ENCODE measurements at regions not wholly inside any gene's neighbourhood (a gene's known extent, or its start where the extent isn't known, plus 50 kb on each side); places are given as distances from the start of the nearest gene placed in this dataset.

DNA sequence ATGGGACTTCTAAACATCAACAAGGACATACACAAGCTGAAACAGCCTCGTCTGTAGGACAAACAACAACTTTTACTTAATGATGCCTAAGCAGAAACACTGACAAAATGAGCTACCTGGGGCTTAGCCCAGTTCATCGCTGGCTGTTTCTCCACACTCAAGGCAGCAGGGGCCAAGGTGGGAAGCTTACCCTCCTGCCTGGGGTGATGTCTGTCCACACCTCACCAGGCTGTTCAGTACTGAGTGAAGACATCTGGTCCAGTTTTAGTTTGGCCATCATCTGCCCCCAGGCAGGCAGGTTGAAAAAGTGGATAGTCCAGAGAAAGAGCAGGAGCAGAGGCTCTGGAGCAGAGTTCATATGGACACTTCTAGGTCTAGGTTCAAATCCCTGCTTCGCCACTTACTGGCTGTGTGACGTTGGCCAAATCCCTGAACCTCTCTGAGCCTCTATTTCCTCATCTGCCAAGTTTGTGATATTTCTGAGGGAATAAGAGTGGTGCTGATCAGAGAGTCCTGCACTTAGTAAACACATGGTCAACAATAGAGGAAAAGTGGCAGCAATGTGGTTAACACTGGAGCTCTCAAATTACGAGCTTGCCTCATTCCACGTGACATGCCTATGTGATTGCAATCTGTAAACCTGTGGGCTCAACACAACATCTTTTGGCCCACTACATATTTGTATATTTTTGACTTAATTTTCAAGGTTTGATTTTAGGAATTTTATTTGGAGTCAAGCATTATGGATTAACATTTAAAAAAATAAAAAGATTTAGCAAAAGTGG, 720.1 kb upstream of the TMEM132C start:
- H3K4me3 ChIP-seq (ENCODE audit: low read depth, low read length), result no peak overlapping the region
- H3K4me1 ChIP-seq (ENCODE audit: control insufficient read depth, insufficient read depth, low read length, poor library complexity, severe bottlenecking), result no peaks in the 10 kb centered on the region
- no peaks in the 10 kb centered on the region for H3K36me3 Mint-ChIP-seq
- H3K9me3 Mint-ChIP-seq, result peaks cover 0 to 8% (median 6%) of the 10 kb centered on the region in 7 donors
- no peak overlapping the region for H3K27ac Mint-ChIP-seq
- no peaks in the 10 kb centered on the region for H3K27me3 ChIP-seq (ENCODE audit: control insufficient read depth, insufficient read depth, low read length)
- H3K27ac ChIP-seq (ENCODE audit: insufficient read depth, low read length, poor library complexity, severe bottlenecking), result no peak overlapping the region
- no peak overlapping the region for H3K4me3 Mint-ChIP-seq
- no peak for DNase-seq
- ATAC-seq (ENCODE audit: low read depth in 2 of 2), result no peak
- H3K27me3 Mint-ChIP-seq, result no peaks in the 10 kb centered on the region
- H3K4me1 Mint-ChIP-seq, result no peaks in the 10 kb centered on the region
- no peaks in the 10 kb centered on the region for H3K36me3 ChIP-seq (ENCODE audit: control insufficient read depth, insufficient read depth, low read length)
- H3K9me3 ChIP-seq (ENCODE audit: control insufficient read depth in 2 of 2, low read length in 2 of 2), result no peaks in the 10 kb centered on the region

DNA sequence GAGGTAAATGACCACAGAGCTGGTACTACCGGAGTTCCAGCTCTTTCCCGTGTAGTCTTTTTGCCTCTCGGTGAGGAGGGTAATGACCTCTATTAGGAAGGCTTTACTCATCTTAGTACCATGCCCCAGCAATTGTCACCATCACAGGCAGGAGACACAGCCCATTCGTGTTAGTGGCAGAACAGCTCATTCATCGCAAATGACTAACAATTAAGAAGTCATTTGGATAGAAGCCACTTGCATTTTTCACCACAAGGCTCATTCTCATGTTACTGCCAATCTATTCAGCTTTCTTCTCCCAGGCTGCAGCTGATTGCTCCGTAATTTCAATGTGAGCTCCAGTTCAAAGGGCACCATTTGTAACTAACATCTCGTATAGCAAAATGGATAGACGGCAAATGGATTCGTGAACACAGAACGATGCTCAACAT, 718.8 kb upstream of the TMEM132C start:
- Mint-ChIP-seq H3K27ac (no peak overlapping the region), H3K36me3 (no peaks in the 10 kb centered on the region), H3K27me3 (no peaks in the 10 kb centered on the region), H3K4me3 (no peak overlapping the region), H3K9me3 (peaks cover 0 to 14% (median 8%) of the 10 kb centered on the region in 7 donors), H3K4me1 (no peaks in the 10 kb centered on the region)
- no peaks in the 10 kb centered on the region for H3K9me3 ChIP-seq (ENCODE audit: control insufficient read depth in 2 of 2, low read length in 2 of 2)
- no peak overlapping the region for H3K27ac ChIP-seq (ENCODE audit: insufficient read depth, low read length, poor library complexity, severe bottlenecking)
- no peaks in the 10 kb centered on the region for H3K36me3 ChIP-seq (ENCODE audit: control insufficient read depth, insufficient read depth, low read length)
- no peaks in the 10 kb centered on the region for H3K4me1 ChIP-seq (ENCODE audit: control insufficient read depth, insufficient read depth, low read length, poor library complexity, severe bottlenecking)
- ATAC-seq (ENCODE audit: low read depth in 2 of 2) (no peak), DNase-seq (no peak)
- H3K4me3 ChIP-seq (ENCODE audit: low read depth, low read length), result no peak overlapping the region
- H3K27me3 ChIP-seq (ENCODE audit: control insufficient read depth, insufficient read depth, low read length), result no peaks in the 10 kb centered on the region

DNA sequence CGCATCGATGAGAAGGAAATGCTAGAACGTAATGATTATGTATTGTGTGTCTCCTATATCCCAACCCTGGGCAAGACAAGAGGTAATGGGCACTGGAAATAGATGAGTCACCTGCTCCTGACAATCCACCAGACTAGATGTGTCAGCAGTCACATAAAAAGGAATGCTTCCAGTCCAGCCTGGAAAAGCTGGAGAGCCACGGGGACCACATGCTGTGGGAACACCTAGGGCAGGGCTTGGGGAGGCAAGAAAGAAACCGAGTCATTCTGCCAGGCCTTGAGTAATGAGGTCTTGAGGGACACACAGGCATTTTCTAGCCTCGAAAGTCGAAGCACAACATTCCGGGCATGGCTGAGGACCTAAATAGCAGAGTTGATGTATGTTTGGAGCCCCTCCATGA, 716.7 kb upstream of the TMEM132C start:
- H3K36me3 ChIP-seq (ENCODE audit: control insufficient read depth, insufficient read depth, low read length), result no peaks in the 10 kb centered on the region
- no peaks in the 10 kb centered on the region for H3K4me1 Mint-ChIP-seq
- H3K9me3 ChIP-seq (ENCODE audit: control insufficient read depth in 2 of 2, low read length in 2 of 2), result no peaks in the 10 kb centered on the region
- H3K4me1 ChIP-seq (ENCODE audit: control insufficient read depth, insufficient read depth, low read length, poor library complexity, severe bottlenecking), result no peaks in the 10 kb centered on the region
- H3K27me3 Mint-ChIP-seq, result no peaks in the 10 kb centered on the region
- H3K27ac ChIP-seq (ENCODE audit: insufficient read depth, low read length, poor library complexity, severe bottlenecking), result no peak overlapping the region
- no peak overlapping the region for H3K4me3 ChIP-seq (ENCODE audit: low read depth, low read length)
- H3K27ac Mint-ChIP-seq, result no peak overlapping the region
- H3K9me3 Mint-ChIP-seq, result peaks cover 0 to 14% (median 6%) of the 10 kb centered on the region in 7 donors
- H3K36me3 Mint-ChIP-seq, result no peaks in the 10 kb centered on the region
- DNase-seq, result no peak
- ATAC-seq (ENCODE audit: low read depth in 2 of 2), result no peak
- no peak overlapping the region for H3K4me3 Mint-ChIP-seq
- H3K27me3 ChIP-seq (ENCODE audit: control insufficient read depth, insufficient read depth, low read length), result no peaks in the 10 kb centered on the region

DNA sequence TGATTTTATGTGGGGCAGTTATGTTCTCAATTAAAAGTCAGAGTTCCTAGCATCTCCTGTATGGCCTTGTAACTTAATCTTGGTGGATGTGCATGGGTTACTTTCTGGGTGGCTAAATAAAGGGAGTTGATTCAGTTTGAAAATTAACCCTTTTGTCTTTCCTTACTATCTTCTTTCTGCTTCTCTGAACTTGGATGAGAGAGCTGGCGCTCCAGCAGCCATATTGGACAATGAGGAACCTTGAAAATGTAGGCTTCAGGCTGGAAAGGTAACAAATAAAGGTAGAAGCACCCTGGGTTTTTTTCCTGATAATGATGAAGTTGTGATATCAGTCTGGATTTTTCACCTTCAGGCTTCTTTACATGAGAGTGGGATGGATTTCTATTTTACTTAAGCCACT, 714.1 kb upstream of the TMEM132C start:
- peaks cover 0 to 14% (median 6%) of the 10 kb centered on the region in 7 donors for H3K9me3 Mint-ChIP-seq
- no peak overlapping the region for H3K27ac Mint-ChIP-seq
- H3K4me1 ChIP-seq (ENCODE audit: control insufficient read depth, insufficient read depth, low read length, poor library complexity, severe bottlenecking), result no peaks in the 10 kb centered on the region
- H3K4me1 Mint-ChIP-seq, result no peaks in the 10 kb centered on the region
- no peaks in the 10 kb centered on the region for H3K36me3 ChIP-seq (ENCODE audit: control insufficient read depth, insufficient read depth, low read length)
- H3K9me3 ChIP-seq (ENCODE audit: control insufficient read depth in 2 of 2, low read length in 2 of 2), result no peaks in the 10 kb centered on the region
- ATAC-seq (ENCODE audit: low read depth in 2 of 2) (no peak), DNase-seq (no peak)
- no peaks in the 10 kb centered on the region for H3K27me3 ChIP-seq (ENCODE audit: control insufficient read depth, insufficient read depth, low read length)
- H3K4me3 ChIP-seq (ENCODE audit: low read depth, low read length), result no peak overlapping the region
- no peaks in the 10 kb centered on the region for H3K36me3 Mint-ChIP-seq
- H3K27me3 Mint-ChIP-seq, result no peaks in the 10 kb centered on the region
- no peak overlapping the region for H3K4me3 Mint-ChIP-seq
- no peak overlapping the region for H3K27ac ChIP-seq (ENCODE audit: insufficient read depth, low read length, poor library complexity, severe bottlenecking)

DNA sequence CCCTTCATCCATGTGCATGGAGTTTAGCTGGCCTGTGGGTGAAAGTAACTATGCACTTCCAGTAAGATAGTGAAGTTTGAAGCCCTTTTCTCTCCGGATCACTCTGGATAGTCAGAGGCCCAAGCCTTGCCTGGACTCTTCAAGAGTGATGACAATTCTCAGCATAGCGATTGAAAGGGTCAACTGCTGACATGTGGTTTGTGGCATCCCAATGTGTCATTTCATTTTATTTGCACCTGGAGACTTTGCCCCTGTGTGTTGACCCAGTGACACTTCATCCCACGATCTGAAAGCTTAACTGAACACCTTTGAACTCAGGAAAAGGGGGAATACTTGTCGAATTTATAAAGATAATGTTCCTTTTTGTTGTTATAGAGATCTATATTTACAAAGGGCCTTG, 711.9 kb upstream of the TMEM132C start:
- Mint-ChIP-seq H3K36me3 (no peaks in the 10 kb centered on the region), H3K27ac (no peak overlapping the region), H3K27me3 (no peaks in the 10 kb centered on the region), H3K4me3 (no peak overlapping the region), H3K4me1 (peaks cover 0 to 8% (median 3%) of the 10 kb centered on the region in 4 donors), H3K9me3 (peaks cover 2 to 14% (median 6%) of the 10 kb centered on the region in 7 donors)
- Histone ChIP-seq H3K4me1 (ENCODE audit: control insufficient read depth, insufficient read depth, low read length, poor library complexity, severe bottlenecking) (no peaks in the 10 kb centered on the region), H3K9me3 (ENCODE audit: control insufficient read depth in 2 of 2, low read length in 2 of 2) (no peaks in the 10 kb centered on the region), H3K27me3 (ENCODE audit: control insufficient read depth, insufficient read depth, low read length) (no peaks in the 10 kb centered on the region), H3K36me3 (ENCODE audit: control insufficient read depth, insufficient read depth, low read length) (no peaks in the 10 kb centered on the region), H3K27ac (ENCODE audit: insufficient read depth, low read length, poor library complexity, severe bottlenecking) (no peak overlapping the region), H3K4me3 (ENCODE audit: low read depth, low read length) (no peak overlapping the region)
- ATAC-seq (ENCODE audit: low read depth in 2 of 2) (no peak), DNase-seq (no peak)

DNA sequence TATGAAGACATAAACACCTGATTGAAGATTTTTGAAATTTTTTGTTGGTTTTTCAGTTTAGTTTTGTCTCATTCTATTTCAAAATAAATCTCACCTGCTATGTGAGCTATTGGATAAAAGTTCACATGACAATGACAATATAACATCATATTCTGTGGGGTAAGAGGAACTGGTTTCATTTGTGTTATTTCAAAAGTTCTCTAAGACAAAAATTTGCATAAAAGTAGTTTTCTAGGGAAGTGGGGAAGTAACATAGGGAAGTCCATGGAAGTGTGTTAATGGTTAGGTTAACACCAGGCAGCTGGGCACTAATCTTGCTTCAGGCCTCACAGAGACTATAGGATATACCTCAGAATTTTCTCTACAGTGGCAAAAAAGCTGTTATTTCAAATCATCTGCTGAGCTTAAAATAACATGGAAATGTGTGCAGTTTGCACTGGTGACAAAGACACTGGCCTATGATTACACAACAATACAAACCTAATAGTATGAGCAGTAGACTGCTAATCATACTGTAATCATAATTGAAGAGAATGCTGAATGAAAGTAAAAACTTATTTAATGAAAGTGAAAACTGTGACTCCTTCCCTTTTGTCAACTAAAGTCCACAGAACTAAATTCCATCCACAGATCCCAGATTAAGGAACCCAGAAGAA, 710.6 kb upstream of the TMEM132C start:
- Mint-ChIP-seq H3K27ac (no peak overlapping the region), H3K4me1 (peaks cover 0 to 8% (median 3%) of the 10 kb centered on the region in 4 donors), H3K4me3 (no peak overlapping the region), H3K27me3 (no peaks in the 10 kb centered on the region), H3K9me3 (peaks cover 2 to 9% (median 4%) of the 10 kb centered on the region in 7 donors), H3K36me3 (no peaks in the 10 kb centered on the region)
- no peaks in the 10 kb centered on the region for H3K4me1 ChIP-seq (ENCODE audit: control insufficient read depth, insufficient read depth, low read length, poor library complexity, severe bottlenecking)
- DNase-seq (no peak), ATAC-seq (ENCODE audit: low read depth in 2 of 2) (no peak)
- no peaks in the 10 kb centered on the region for H3K27me3 ChIP-seq (ENCODE audit: control insufficient read depth, insufficient read depth, low read length)
- no peaks in the 10 kb centered on the region for H3K9me3 ChIP-seq (ENCODE audit: control insufficient read depth in 2 of 2, low read length in 2 of 2)
- no peaks in the 10 kb centered on the region for H3K36me3 ChIP-seq (ENCODE audit: control insufficient read depth, insufficient read depth, low read length)
- H3K4me3 ChIP-seq (ENCODE audit: low read depth, low read length), result no peak overlapping the region
- H3K27ac ChIP-seq (ENCODE audit: insufficient read depth, low read length, poor library complexity, severe bottlenecking), result no peak overlapping the region

DNA sequence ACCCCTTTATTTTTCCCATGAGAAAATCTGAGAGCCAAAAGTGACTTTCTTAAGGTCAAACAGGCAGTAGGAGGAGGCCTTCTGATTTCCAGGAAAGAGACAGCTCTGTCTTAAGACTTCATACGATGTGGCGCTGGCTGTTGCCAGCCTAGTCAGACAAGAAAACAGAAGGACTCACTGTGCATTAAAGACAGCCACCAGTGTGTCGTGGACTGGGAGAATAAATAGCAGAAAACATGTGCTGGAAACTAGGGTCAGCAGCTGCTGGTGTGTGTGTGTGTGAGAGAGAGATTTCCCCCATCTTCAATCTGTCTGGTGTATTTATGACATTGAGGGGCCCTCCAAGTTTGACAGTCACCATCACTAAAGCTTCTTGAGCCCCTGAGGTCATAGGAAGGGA, 708.6 kb upstream of the TMEM132C start:
- no peak overlapping the region for H3K27ac Mint-ChIP-seq

More for the DNA sequence above, 708.6 kb upstream of the TMEM132C start:
- H3K36me3 ChIP-seq (ENCODE audit: control insufficient read depth, insufficient read depth, low read length), result no peaks in the 10 kb centered on the region
- ATAC-seq (ENCODE audit: low read depth in 2 of 2) (no peak), DNase-seq (no peak)
- H3K4me3 Mint-ChIP-seq, result no peak overlapping the region
- H3K27ac ChIP-seq (ENCODE audit: insufficient read depth, low read length, poor library complexity, severe bottlenecking), result no peak overlapping the region
- H3K4me1 ChIP-seq (ENCODE audit: control insufficient read depth, insufficient read depth, low read length, poor library complexity, severe bottlenecking), result no peaks in the 10 kb centered on the region
- H3K27me3 Mint-ChIP-seq, result no peaks in the 10 kb centered on the region
- peaks cover 0 to 8% (median 3%) of the 10 kb centered on the region in 4 donors for H3K4me1 Mint-ChIP-seq
- H3K36me3 Mint-ChIP-seq, result no peaks in the 10 kb centered on the region
- H3K27me3 ChIP-seq (ENCODE audit: control insufficient read depth, insufficient read depth, low read length), result no peaks in the 10 kb centered on the region
- no peak overlapping the region for H3K4me3 ChIP-seq (ENCODE audit: low read depth, low read length)
- H3K9me3 ChIP-seq (ENCODE audit: control insufficient read depth in 2 of 2, low read length in 2 of 2), result no peaks in the 10 kb centered on the region
- peaks cover 2 to 6% (median 3%) of the 10 kb centered on the region in 7 donors for H3K9me3 Mint-ChIP-seq
